ENCODE measurements at regions not wholly inside any gene's neighbourhood (a gene's known extent, or its start where the extent isn't known, plus 50 kb on each side); places are given as distances from the start of the nearest gene placed in this dataset.

DNA sequence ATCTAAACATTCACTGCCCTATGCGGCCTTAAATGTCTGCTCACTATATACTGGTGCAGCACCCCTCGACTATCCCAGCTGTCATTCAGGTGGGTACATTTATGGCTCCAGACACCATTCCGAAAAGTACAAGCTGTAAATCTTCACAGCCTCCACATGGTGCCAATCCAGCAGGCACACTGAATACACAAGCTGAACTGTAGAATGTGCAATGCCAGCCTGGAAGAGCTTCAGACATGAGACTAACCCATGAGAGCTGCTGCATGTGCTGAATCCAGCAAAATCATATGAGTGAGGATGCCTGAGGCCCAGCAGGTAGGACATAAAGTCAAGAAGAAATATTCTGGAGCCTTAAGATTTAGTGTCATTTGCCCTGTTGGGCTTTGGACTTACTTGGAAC is 483.8 kb upstream of the GRIA1 start:
- intact Hi-C loops (cut with DNase I), result no loop called here

DNA sequence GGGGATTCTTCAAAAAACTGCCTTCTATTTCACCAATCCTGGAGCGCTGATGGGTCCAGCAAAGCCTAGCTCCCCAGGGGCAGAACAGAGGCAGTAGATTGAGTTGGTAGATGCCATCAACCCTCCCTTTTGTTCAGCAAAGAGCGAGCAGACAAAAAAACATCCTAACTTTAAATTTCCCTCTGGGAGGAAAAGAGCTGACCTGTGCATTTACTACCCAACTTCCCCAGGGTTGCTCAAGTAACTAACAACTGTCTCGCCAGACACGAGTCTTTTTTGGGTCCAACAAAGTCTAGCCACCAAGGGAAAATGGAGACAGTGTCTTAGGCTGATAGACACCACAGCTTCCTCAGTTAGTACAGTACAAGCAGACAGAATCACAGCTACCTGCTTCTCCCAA is 476.3 kb upstream of the GRIA1 start:
- Histone ChIP-seq H3K36me3 (no peaks in the 10 kb centered on the region), H3K27ac (no peak overlapping the region), H3K9me3 (peaks cover 0 to 19% of the 10 kb centered on the region in 2 donors), H3K4me3 (no peak overlapping the region), H3K27me3 (no peaks in the 10 kb centered on the region), H3K4me1 (no peaks in the 10 kb centered on the region)
- DNase-seq (ENCODE audit: low spot score in 2 of 2), result no peak
- TF ChIP-seq, protein P1, sequence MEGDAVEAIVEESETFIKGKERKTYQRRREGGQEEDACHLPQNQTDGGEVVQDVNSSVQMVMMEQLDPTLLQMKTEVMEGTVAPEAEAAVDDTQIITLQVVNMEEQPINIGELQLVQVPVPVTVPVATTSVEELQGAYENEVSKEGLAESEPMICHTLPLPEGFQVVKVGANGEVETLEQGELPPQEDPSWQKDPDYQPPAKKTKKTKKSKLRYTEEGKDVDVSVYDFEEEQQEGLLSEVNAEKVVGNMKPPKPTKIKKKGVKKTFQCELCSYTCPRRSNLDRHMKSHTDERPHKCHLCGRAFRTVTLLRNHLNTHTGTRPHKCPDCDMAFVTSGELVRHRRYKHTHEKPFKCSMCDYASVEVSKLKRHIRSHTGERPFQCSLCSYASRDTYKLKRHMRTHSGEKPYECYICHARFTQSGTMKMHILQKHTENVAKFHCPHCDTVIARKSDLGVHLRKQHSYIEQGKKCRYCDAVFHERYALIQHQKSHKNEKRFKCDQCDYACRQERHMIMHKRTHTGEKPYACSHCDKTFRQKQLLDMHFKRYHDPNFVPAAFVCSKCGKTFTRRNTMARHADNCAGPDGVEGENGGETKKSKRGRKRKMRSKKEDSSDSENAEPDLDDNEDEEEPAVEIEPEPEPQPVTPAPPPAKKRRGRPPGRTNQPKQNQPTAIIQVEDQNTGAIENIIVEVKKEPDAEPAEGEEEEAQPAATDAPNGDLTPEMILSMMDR (IDR thresholded peaks at IDR 0.05), result no peak
- intact Hi-C loops (cut with DNase I), result no loop called here

More for the DNA sequence above, 483.8 kb upstream of the GRIA1 start:
- Histone ChIP-seq H3K27me3 (no peaks in the 10 kb centered on the region), H3K4me3 (no peak overlapping the region), H3K4me1 (no peaks in the 10 kb centered on the region), H3K9me3 (peaks cover 0 to 16% of the 10 kb centered on the region in 2 donors), H3K27ac (no peak overlapping the region), H3K36me3 (no peaks in the 10 kb centered on the region)
- no peak for DNase-seq (ENCODE audit: low spot score in 2 of 2)
- TF ChIP-seq, protein P1 (IDR thresholded peaks at IDR 0.05), result no peak

DNA sequence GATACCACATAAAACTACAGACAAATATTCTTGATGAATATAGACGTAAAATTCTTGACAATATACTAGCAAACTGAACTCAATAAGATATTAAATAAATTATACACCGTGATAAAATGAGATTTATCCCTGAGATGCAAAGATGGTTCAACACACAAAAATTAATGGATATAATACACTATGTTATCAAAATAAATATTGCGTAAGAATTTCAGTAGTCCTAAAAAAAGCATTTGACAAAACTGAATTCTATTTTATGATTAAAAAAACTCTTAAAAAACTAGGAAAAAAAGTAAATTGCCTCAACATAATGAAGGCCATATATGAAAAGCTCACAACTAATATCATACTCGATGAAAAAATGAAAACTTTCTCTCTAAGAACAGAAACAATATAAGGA is 472.3 kb upstream of the GRIA1 start:
- Histone ChIP-seq H3K4me1 (no peaks in the 10 kb centered on the region), H3K27ac (no peak overlapping the region), H3K36me3 (no peaks in the 10 kb centered on the region), H3K4me3 (no peak overlapping the region), H3K27me3 (no peaks in the 10 kb centered on the region), H3K9me3 (peaks cover 9 to 37% of the 10 kb centered on the region in 2 donors)
- intact Hi-C loops (cut with DNase I), result no loop called here
- DNase-seq (ENCODE audit: low spot score in 2 of 2), result no peak
- TF ChIP-seq, protein P1 (IDR thresholded peaks at IDR 0.05), result no peak

DNA sequence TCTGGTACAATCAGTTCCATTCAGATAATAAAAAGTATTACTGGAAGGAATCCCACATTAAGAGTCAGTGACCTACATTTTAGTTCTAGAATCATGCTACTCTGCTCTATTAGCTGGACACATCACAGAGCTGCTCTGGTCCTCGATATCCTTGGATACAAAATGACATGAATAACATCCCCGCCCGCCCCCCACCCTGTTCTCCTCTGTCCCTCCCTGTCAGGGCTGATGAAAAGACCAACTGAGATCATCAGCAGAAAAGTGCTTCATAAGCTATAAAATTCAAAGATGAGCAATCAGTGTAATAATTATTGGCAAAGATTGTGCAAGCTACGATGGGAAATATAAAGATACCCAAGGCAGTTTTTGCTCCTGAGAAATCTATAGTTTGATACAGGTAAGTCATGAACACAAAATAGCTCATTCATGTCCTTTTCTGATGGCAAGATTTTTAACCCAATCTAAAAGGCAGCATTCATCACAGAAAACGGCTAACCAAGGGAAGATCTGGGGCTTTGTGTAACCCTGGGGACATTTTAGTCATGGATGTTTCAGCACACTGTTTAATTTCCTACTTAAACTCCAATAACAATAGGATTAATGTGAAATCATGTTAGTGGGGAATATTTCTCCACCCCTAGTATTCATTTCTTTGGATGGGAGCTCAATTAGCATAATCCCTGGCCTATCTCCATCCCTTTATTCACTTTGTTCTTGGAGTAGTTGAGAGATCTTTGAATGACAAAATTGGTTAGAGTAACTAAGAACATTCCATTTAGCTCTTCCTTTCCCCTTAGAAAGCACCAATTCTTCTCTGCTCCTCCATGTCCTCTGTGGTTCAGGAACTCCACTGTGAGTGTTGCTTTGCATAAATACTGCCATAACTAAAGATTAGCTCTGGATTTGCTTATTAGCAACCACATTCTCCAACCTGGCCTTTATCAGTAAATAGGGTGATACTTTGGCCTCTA is 459.4 kb upstream of the GRIA1 start:
- H3K36me3 ChIP-seq, result no peaks in the 10 kb centered on the region
- intact Hi-C loops (cut with DNase I), result no loop called here
- H3K27me3 ChIP-seq, result no peaks in the 10 kb centered on the region
- H3K27ac ChIP-seq, result no peak overlapping the region
- peaks cover 0 to 3% of the 10 kb centered on the region in 2 donors for H3K9me3 ChIP-seq
- H3K4me1 ChIP-seq, result no peaks in the 10 kb centered on the region
- TF ChIP-seq, protein P1 (IDR thresholded peaks at IDR 0.05), result no peak
- DNase-seq (ENCODE audit: low spot score in 2 of 2), result no peak
- no peak overlapping the region for H3K4me3 ChIP-seq

DNA sequence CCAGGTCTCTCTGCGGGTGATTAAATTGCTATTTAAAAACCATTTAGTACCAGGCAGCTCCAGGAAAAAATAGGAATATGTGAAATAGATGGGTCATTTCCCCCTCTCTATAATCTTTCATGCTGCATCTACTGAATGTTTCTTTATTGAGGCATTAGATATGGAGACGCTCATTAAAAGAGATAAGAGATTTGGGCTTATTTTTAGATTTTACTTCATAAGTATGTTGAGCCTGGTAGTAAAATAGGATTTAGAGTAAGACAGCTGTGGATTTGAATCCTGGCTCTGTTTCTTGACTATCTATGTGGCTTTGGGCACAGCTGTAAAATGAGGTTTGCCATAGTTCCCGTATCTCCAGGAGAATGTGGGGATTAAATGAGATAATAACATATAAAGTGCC is 451.0 kb upstream of the GRIA1 start:
- no peaks in the 10 kb centered on the region for H3K36me3 ChIP-seq
- H3K27me3 ChIP-seq, result no peaks in the 10 kb centered on the region
- no peak for DNase-seq (ENCODE audit: low spot score in 2 of 2)
- H3K27ac ChIP-seq, result no peak overlapping the region
- H3K4me3 ChIP-seq, result no peak overlapping the region
- no peaks in the 10 kb centered on the region for H3K4me1 ChIP-seq
- no peaks in the 10 kb centered on the region for H3K9me3 ChIP-seq
- intact Hi-C loops (cut with DNase I), result no loop called here
- TF ChIP-seq, protein P1 (IDR thresholded peaks at IDR 0.05), result no peak
